ENCODE measurements at regions not wholly inside any gene's neighbourhood (a gene's known extent, or its start where the extent isn't known, plus 50 kb on each side); places are given as distances from the start of the nearest gene placed in this dataset.

GRCh38 chr3:176426371-176426770 lies 770.9 kb downstream of the TBL1XR1 start:
- intact Hi-C loops (cut with micrococcal nuclease), result no loop called here
- DNase-seq (no peak), ATAC-seq (no peak)

GRCh38 chr3:176416870-176417269 lies 780.4 kb downstream of the TBL1XR1 start:
- DNase-seq, result no peak
- intact Hi-C loops (cut with micrococcal nuclease), result no loop called here
- no peak for ATAC-seq

DNA sequence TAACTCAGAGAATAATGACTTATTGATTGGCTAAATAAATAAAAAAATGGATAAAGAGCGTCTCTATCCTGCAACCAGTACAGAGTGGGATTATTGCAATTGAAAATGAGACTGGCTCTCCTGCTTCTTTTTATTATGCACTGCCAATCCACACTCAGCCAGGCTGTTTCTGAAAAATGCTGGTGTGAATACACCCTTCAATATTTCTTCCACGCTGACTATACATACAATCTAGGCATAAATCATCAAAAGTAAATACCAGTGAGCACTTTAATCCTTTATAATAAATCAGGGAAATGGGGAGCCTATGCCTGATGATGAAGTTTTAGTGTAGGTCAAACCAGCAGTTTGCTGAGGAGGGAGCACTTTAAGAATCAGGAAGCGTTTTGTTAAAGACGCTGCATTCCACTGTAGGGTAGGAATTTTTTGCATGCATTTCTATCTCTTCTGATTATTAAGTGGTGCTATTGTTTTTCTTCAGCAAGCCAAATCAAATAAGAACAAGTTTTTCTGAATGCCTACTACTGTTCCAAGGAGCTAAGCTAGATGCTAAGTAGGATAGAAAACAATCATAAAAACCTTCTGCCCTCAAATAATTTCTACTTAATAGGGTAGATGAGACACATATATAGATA lies 781.5 kb downstream of the TBL1XR1 start:
- intact Hi-C loops (cut with micrococcal nuclease), result no loop called here

DNA sequence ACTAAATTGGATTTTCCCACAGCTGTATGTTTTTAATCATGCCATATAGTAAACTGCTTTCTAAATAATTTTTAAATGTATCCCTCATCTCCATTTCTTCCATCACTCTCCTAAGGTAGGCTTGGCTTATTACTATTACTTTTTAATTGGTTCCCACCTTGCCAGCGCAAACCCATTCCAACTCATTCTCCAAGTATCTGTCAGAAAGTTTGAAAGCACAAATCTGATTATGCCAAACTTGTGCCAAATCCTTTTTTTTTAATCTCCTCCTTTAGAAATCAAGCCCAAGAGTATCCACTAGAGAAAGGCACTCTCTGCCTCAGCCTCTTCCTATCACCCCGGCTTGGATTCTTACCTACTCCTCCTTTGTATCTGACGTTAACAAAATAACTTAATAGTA lies 784.5 kb downstream of the TBL1XR1 start:
- intact Hi-C loops (cut with micrococcal nuclease), result no loop called here
- DNase-seq (no peak), ATAC-seq (no peak)

More for the DNA sequence above, 781.5 kb downstream of the TBL1XR1 start:
- DNase-seq, result no peak
- no peak for ATAC-seq

DNA sequence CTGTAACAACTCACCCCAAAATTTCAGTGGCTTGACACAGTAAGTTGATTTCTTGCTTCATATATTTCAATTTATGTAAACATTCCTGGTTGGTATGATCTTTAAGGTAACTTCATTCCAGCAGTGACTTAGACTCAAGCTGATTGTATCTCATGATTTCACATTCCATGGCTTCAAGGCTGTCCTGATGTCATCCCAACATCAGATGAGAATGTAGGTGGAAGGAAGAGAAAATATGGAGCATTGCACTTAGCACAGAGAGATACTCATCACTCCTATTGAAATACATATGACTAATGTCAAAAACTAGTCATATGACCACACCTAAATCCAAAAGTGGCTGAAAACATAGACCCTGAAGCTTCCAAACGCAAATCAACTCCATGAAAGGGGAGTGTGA lies 793.8 kb downstream of the TBL1XR1 start:
- no peak for DNase-seq
- ATAC-seq, result no peak
- intact Hi-C loops (cut with micrococcal nuclease), result no loop called here

DNA sequence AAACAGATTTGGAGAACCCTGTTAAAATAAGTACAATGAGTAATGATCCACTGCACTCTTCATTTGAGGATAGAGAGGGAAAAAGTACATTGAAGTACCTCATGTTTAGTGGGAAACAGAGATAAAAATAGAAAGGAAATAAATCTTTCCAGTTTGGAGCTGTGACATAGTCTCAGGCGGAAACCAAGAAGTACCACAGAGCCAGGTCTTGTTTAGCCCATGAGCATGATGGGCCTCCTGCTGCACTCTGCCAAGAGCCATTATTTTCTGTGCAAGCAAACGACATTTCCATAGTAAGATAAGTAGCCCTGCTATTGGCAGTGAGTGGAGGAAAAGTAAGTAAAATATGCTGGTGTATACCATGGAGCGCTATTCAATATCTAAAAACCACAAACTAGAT lies 796.1 kb downstream of the TBL1XR1 start:
- no peak for DNase-seq
- intact Hi-C loops (cut with micrococcal nuclease), result no loop called here
- no peak for ATAC-seq

GRCh38 chr3:176399193-176399592 lies 798.1 kb downstream of the TBL1XR1 start:
- no peak for DNase-seq
- no peak for ATAC-seq
- intact Hi-C loops (cut with micrococcal nuclease), result no loop called here

DNA sequence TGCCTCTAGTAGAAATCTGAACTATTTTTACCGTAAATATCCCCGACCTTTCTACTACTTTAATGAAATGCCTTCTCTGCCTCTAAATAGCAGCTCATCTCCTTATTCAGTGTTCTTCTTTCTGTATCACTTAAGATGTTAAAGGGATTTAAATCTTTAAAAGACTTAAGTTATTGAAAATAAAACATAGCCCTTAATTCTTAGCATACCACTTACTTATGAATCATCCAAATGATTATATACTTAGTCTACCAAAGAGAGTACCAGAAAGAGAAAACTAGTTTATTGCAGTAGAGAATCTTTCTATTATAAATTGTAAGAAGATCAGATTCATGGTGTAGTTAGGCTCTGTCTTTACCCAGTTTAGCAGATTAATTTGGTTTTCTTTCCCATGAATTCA lies 802.0 kb downstream of the TBL1XR1 start:
- intact Hi-C loops (cut with micrococcal nuclease), result no loop called here
- DNase-seq (no peak), ATAC-seq (no peak)

DNA sequence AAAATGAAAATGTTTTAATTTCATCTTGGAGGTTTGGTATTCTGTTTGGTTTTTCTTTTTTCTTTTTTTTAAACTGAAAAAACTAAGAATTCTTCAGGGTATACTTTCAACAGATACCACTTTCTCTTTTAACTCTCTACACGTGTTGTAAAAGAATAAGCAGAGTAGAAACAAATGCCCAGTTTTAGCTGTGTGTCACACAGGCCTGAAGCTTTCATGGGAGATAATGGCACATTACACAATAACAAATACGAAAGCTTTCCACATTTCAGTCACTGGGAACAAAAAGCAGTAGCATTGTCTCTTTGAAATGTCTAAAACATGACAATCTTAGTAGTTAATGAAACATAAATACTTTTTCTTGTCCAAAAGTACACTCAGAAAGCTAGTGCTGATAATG lies 818.5 kb downstream of the TBL1XR1 start:
- ATAC-seq, result no peak
- intact Hi-C loops (cut with micrococcal nuclease), result no loop called here
- no peak for DNase-seq

DNA sequence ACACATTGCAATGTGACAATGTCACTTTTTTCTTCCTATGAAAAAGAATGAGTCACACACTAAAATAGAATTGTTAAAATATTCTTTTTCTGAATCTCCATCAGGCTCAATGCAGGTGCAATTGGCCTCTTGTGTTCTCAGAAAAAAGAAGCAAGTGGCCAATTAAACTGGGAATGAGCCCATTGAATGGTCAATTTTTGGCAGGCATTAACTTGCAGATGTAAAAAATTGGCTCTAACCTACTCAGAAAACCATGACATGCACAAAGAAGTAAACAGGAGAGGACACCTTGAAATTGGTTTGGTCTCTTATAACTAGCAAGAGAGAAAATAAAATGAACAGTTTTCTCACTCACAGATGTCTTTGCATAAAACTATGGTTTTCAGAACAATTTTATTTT lies 820.8 kb downstream of the TBL1XR1 start:
- intact Hi-C loops (cut with micrococcal nuclease), result no loop called here
- no peak for ATAC-seq
- no peak for DNase-seq

DNA sequence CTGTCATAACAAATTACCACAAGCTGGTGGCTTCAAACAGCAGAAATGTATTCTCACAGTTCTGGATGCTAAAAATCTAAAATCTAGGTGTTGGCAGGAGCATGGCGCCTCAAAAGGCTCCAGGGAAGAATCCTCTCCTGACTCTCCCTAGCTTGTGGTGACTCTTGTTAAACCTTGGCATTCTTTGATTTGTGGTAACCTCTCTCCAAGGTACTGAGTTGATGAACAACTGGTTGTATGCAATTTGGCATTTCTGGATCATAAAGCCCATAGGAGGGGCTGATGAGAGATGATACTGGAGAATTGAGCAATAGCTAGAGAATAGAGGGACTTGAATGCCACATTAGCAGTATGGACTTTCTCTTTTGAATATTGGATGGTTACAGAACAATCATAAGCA lies 821.8 kb downstream of the TBL1XR1 start:
- no peak for DNase-seq
- intact Hi-C loops (cut with micrococcal nuclease), result no loop called here
- ATAC-seq, result no peak

GRCh38 chr3:176362191-176362731 lies 835.0 kb downstream of the TBL1XR1 start:
- DNase-seq, result no peak
- intact Hi-C loops (cut with micrococcal nuclease), result no loop called here
- ATAC-seq, result no peak

GRCh38 chr3:176359211-176359610 lies 838.1 kb downstream of the TBL1XR1 start:
- intact Hi-C loops (cut with micrococcal nuclease), result no loop called here
- no peak for ATAC-seq
- DNase-seq, result no peak

DNA sequence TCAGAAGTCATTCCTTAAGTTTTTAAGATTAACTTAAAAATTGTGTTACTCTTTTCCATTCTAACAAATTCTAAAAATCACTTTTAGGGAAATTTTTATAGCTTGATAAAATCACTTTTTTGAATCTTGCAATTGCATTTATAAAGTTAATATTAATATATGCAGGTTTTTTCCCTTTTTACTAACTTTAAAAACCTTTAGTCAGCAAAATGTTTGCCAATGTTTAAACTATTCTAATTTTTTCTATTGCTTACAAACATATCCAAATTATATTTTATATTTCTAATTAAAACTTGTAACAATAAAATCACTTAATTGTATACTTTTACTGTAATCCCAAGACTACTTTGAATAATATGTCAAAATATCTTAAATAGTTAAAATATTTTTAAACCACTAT lies 839.4 kb downstream of the TBL1XR1 start:
- ATAC-seq (no peak), DNase-seq (no peak)
- intact Hi-C loops (cut with micrococcal nuclease), result no loop called here

- no peak for DNase-seq
- intact Hi-C loops (cut with micrococcal nuclease), result no loop called here
- no peak for ATAC-seq
Measured at GRCh38 chr3:176354843-176355242, 842.4 kb downstream of the TBL1XR1 start.

GRCh38 chr3:176352716-176353334 lies 844.5 kb downstream of the TBL1XR1 start:
- ATAC-seq, result no peak
- DNase-seq, result no peak
- intact Hi-C loops (cut with micrococcal nuclease), result no loop called here

DNA sequence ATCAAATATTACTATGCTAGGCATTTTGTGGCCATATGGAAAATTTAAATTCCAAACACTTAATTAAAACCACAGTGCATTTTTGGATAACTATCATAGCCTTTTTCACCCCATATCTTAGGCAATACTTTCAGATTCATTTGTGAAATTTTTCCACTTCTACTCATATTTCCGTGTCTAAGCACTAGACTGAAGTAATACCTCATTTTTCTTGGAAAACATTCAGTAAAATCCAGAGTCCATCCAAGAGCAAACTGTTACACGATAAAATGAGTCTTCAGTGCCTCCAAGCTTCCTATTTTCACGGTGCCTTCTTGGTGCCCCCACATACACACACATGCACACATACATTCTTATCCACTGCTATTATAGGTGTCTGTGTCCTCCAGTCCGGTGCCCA lies 845.9 kb downstream of the TBL1XR1 start:
- intact Hi-C loops (cut with micrococcal nuclease), result no loop called here
- ATAC-seq, result peak; percentile 19

GRCh38 chr3:176349706-176350105 lies 847.6 kb downstream of the TBL1XR1 start:
- intact Hi-C loops (cut with micrococcal nuclease), result no loop called here
- DNase-seq (no peak), ATAC-seq (no peak)

More for the DNA sequence above, 845.9 kb downstream of the TBL1XR1 start:
- DNase-seq, result no peak

- ATAC-seq (no peak), DNase-seq (no peak)
- intact Hi-C loops (cut with micrococcal nuclease), result no loop called here
Measured at GRCh38 chr3:176347424-176348146, 849.7 kb downstream of the TBL1XR1 start.

DNA sequence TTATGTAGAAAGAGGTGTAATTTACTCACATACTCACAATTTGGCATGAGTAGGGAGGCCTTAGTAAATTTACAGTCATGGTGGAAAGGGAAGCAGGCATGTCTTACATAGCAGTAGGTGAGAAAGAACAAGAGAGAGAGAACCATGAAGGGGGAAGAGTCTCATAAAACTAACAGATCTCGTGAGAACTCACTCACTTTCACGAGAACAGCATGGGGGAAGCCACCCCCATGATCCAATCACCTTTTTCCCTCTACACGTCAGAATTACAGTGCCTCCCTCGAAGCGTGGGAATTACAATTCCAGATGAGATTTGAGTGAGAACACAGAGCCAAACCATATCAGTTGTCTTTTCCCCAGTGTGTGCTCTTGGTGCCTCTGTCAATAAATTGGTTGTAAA lies 855.3 kb downstream of the TBL1XR1 start:
- DNase-seq (no peak), ATAC-seq (no peak)
- intact Hi-C loops (cut with micrococcal nuclease), result no loop called here

DNA sequence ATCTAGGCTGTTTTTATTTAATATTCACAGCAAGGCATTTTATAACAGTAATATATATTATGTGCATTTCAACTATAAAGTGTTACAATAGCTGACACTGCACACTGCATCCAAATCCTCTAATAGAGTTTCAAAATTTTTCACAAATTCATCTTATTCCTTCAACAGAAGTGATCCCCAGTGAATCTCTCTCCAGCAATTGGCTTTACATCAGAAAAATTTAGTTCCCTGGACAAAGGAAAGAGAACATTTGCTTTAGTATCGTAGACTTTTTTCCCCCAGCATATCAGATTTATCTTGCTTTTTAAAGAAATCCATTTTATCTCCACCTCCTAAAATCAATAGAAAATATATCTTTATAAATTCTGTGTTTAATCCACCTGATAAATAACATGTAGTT lies 868.6 kb downstream of the TBL1XR1 start:
- ATAC-seq (no peak), DNase-seq (no peak)
- intact Hi-C loops (cut with micrococcal nuclease), result no loop called here

Data from left ventricle myocardium superior (tissue), 1 donor.